Body of pancreas (tissue), 4 donors: ENCODE measurements at regions not wholly inside any gene's neighbourhood (a gene's known extent, or its start where the extent isn't known, plus 50 kb on each side); places are given as distances from the start of the nearest gene placed in this dataset.

Experiments
- ATAC-seq: fragments of 150-250 bp; one replicate; pipeline ENCODE4 v1.9.1; 2016
- DNase-seq, 4 donors: peaks; one replicate each; pipeline ENCODE4 v3.0.0-alpha.2; 2019
- H3K27ac ChIP-seq, 4 donors: fragments of 200-600 bp; sonication (generic); 1 replicate in 3 of 4; 2 replicates in 1 of 4; pipeline versions ENCODE4 v1.5.1 to v1.6.1; 2016 to 2019; ENCODE audit warnings: mild to moderate bottlenecking in 1 of 4, mixed read lengths in 1 of 4, moderate library complexity in 1 of 4
- H3K27me3 ChIP-seq, 2 donors: fragments of 200-600 bp; sonication (generic); one replicate each; pipeline ENCODE4 v1.6.0; 2016; ENCODE audit warnings: mild to moderate bottlenecking in 1 of 2
- H3K36me3 ChIP-seq, 2 donors: fragments of 200-600 bp; sonication (generic); replicated peaks in 1 of 2; 2 replicates each; pipeline ENCODE4 v1.5.1; 2016; ENCODE audit warnings: low read depth in 2 of 2; ENCODE audit not compliant: insufficient read depth in 1 of 2
- H3K4me1 ChIP-seq: fragments of 200-600 bp; sonication (generic); one replicate; pipeline ENCODE4 v1.6.0; 2016
- H3K4me3 ChIP-seq, 2 donors: fragments of 200-600 bp; sonication (generic); 1 replicate in 1 of 2; 2 replicates in 1 of 2; pipeline ENCODE4 v1.5.1; 2016 to 2019
- H3K9me3 ChIP-seq, 3 donors: fragments of 200-600 bp; sonication (generic); 1 replicate in 2 of 3; 2 replicates in 1 of 3; pipeline ENCODE4 v1.5.1; 2016
- CTCF ChIP-seq, 7 experiments: fragments of 450-650 bp in 4 of 7; fragments of 200-600 bp in 3 of 7; sonication (generic) in 3 of 7; IDR thresholded peaks; one replicate each; pipeline ENCODE4 v1.5.1; 2016 to 2019; ENCODE audit warnings: antibody characterized with exemption in 7 of 7
- POLR2A ChIP-seq, 3 donors: fragments of 450-650 bp; IDR thresholded peaks; one replicate each; pipeline ENCODE4 v1.6.1; 2016; ENCODE audit warnings: antibody characterized with exemption in 3 of 3, mild to moderate bottlenecking in 2 of 3
- WGBS, 2 donors: methylation state at CpG; one replicate each; pipeline ENCODE4 v1.1.5; 2017; 5-methylcytosine and 5-hydroxymethylcytosine counted together
- intact Hi-C: fragments of 100-400 bp; cut with DNase I; formaldehyde crosslinking; loops from one replicate; pipeline ENCODE4 v1.15.1; 2023

GRCh38 chr7:49630513-49630912 is 142.9 kb upstream of the VWC2 start:
- no peaks in the 10 kb centered on the region for H3K27me3 ChIP-seq
- 83 to 88% methylated on average over 7 of the region's 7 CpGs for WGBS, 2 donors
- no peaks in the 10 kb centered on the region for H3K36me3 ChIP-seq
- ATAC-seq (no peak), DNase-seq (no peak)
- H3K9me3 ChIP-seq: no peaks in the 10 kb centered on the region
- no peak for TF ChIP-seq POLR2A (IDR thresholded peaks at IDR 0.05)
- no peak for TF ChIP-seq CTCF (IDR thresholded peaks at IDR 0.05)
- intact Hi-C loops: no loop called here
- no peaks in the 10 kb centered on the region for H3K4me1 ChIP-seq
- H3K27ac ChIP-seq: no peak overlapping the region
- no peak overlapping the region for H3K4me3 ChIP-seq

- intact Hi-C loops: no loop called here
- Histone ChIP-seq H3K27ac (no peak overlapping the region), H3K9me3 (no peaks in the 10 kb centered on the region), H3K4me3 (no peak overlapping the region), H3K4me1 (no peaks in the 10 kb centered on the region), H3K27me3 (no peaks in the 10 kb centered on the region), H3K36me3 (no peaks in the 10 kb centered on the region)
- no peak for TF ChIP-seq POLR2A (IDR thresholded peaks at IDR 0.05)
- no peak for TF ChIP-seq CTCF (IDR thresholded peaks at IDR 0.05)
- ATAC-seq (no peak), DNase-seq (no peak)
These were observed 142.2 kb upstream of the VWC2 start for GRCh38 chr7:49631071-49631815.

- Histone ChIP-seq H3K4me1 (no peaks in the 10 kb centered on the region), H3K27me3 (no peaks in the 10 kb centered on the region), H3K4me3 (no peak overlapping the region), H3K36me3 (no peaks in the 10 kb centered on the region), H3K27ac (no peak overlapping the region), H3K9me3 (no peaks in the 10 kb centered on the region)
- WGBS, 2 donors: 75 to 85% methylated on average over 7 to 8 of the region's 8 CpGs
- DNase-seq (no peak), ATAC-seq (no peak)
- intact Hi-C loops: no loop called here
- TF ChIP-seq CTCF (IDR thresholded peaks at IDR 0.05) (no peak), POLR2A (IDR thresholded peaks at IDR 0.05) (no peak)
These were observed 141.5 kb upstream of the VWC2 start for GRCh38 chr7:49631960-49632359.

- no peak for TF ChIP-seq POLR2A (IDR thresholded peaks at IDR 0.05)
- TF ChIP-seq CTCF (IDR thresholded peaks at IDR 0.05): no peak
- no peak for ATAC-seq
- Histone ChIP-seq H3K27me3 (no peaks in the 10 kb centered on the region), H3K9me3 (no peaks in the 10 kb centered on the region), H3K36me3 (no peaks in the 10 kb centered on the region), H3K4me1 (no peaks in the 10 kb centered on the region), H3K27ac (no peak overlapping the region), H3K4me3 (no peak overlapping the region)
- no peak for DNase-seq
- intact Hi-C loops: no loop called here
- 59 to 65% methylated on average over 1 of the region's 1 CpG for WGBS, 2 donors
These were observed 137.6 kb upstream of the VWC2 start for GRCh38 chr7:49635800-49636199.

GRCh38 chr7:49636400-49636799 is 137.0 kb upstream of the VWC2 start:
- Histone ChIP-seq H3K36me3 (no peaks in the 10 kb centered on the region), H3K27ac (no peak overlapping the region), H3K27me3 (no peaks in the 10 kb centered on the region), H3K4me1 (no peaks in the 10 kb centered on the region), H3K9me3 (no peaks in the 10 kb centered on the region), H3K4me3 (no peak overlapping the region)
- no peak for ATAC-seq
- intact Hi-C loops: no loop called here
- TF ChIP-seq POLR2A (IDR thresholded peaks at IDR 0.05) (no peak), CTCF (IDR thresholded peaks at IDR 0.05) (no peak)
- 70 to 84% methylated on average over 3 of the region's 3 CpGs for WGBS, 2 donors
- DNase-seq: no peak
